ENCODE measurements at regions not wholly inside any gene's neighbourhood (a gene's known extent, or its start where the extent isn't known, plus 50 kb on each side); places are given as distances from the start of the nearest gene placed in this dataset.
A peak's percentile ranks its signal among the peaks of the same experiment; 100 is the strongest.

GRCh38 chr12:92362126-92362525, 216.5 kb upstream of the BTG1 start:
- DNase-seq (ENCODE audit: extremely low read depth, insufficient read length), result no peak
- Histone ChIP-seq H3K36me3 (ENCODE audit: control insufficient read depth, insufficient read depth, low read length) (no peaks in the 10 kb centered on the region), H3K27me3 (replicated peaks; ENCODE audit: control insufficient read depth, insufficient read depth, low read length) (no peaks in the 10 kb centered on the region), H3K4me3 (replicated peaks; ENCODE audit: low read depth, low read length) (peak overlapping the region; percentile 68)
- TF ChIP-seq, protein P1, sequence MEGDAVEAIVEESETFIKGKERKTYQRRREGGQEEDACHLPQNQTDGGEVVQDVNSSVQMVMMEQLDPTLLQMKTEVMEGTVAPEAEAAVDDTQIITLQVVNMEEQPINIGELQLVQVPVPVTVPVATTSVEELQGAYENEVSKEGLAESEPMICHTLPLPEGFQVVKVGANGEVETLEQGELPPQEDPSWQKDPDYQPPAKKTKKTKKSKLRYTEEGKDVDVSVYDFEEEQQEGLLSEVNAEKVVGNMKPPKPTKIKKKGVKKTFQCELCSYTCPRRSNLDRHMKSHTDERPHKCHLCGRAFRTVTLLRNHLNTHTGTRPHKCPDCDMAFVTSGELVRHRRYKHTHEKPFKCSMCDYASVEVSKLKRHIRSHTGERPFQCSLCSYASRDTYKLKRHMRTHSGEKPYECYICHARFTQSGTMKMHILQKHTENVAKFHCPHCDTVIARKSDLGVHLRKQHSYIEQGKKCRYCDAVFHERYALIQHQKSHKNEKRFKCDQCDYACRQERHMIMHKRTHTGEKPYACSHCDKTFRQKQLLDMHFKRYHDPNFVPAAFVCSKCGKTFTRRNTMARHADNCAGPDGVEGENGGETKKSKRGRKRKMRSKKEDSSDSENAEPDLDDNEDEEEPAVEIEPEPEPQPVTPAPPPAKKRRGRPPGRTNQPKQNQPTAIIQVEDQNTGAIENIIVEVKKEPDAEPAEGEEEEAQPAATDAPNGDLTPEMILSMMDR (IDR thresholded peaks at IDR 0.05; ENCODE audit: insufficient read depth, low read length, poor library complexity, severe bottlenecking), result no peak

DNA sequence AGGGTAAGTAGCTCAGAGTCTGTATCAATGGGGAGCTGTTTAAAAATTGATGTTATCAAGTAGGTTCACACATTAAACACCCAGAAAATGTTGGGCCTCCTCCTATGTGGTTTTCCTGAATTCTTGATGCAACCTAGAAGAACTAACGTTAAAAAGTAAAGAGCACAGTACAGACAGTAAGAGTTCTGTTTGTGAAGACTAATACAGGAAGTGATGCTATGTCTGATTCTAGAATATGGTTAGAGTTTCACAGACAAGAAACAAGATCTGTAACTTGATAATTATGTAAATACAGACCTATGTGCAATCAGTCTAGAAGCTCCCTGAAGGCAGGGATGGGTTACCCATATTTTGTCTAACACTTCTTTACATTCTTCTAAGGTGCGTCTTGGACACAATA, 214.9 kb upstream of the BTG1 start:
- H3K4me3 ChIP-seq (replicated peaks; ENCODE audit: low read depth, low read length), result no peak overlapping the region
- no peaks in the 10 kb centered on the region for H3K27me3 ChIP-seq (replicated peaks; ENCODE audit: control insufficient read depth, insufficient read depth, low read length)
- TF ChIP-seq, protein P1 (IDR thresholded peaks at IDR 0.05; ENCODE audit: insufficient read depth, low read length, poor library complexity, severe bottlenecking), result no peak
- no peaks in the 10 kb centered on the region for H3K36me3 ChIP-seq (ENCODE audit: control insufficient read depth, insufficient read depth, low read length)
- DNase-seq (ENCODE audit: extremely low read depth, insufficient read length), result no peak

GRCh38 chr12:92359581-92360209, 214.0 kb upstream of the BTG1 start:
- no peaks in the 10 kb centered on the region for H3K27me3 ChIP-seq (replicated peaks; ENCODE audit: control insufficient read depth, insufficient read depth, low read length)
- no peaks in the 10 kb centered on the region for H3K36me3 ChIP-seq (ENCODE audit: control insufficient read depth, insufficient read depth, low read length)
- TF ChIP-seq, protein P1 (IDR thresholded peaks at IDR 0.05; ENCODE audit: insufficient read depth, low read length, poor library complexity, severe bottlenecking), result no peak
- H3K4me3 ChIP-seq (replicated peaks; ENCODE audit: low read depth, low read length), result no peak overlapping the region
- no peak for DNase-seq (ENCODE audit: extremely low read depth, insufficient read length)

- no peak for DNase-seq (ENCODE audit: extremely low read depth, insufficient read length)
- Histone ChIP-seq H3K36me3 (ENCODE audit: control insufficient read depth, insufficient read depth, low read length) (no peaks in the 10 kb centered on the region), H3K4me3 (replicated peaks; ENCODE audit: low read depth, low read length) (no peak overlapping the region), H3K27me3 (replicated peaks; ENCODE audit: control insufficient read depth, insufficient read depth, low read length) (no peaks in the 10 kb centered on the region)
- TF ChIP-seq, protein P1 (IDR thresholded peaks at IDR 0.05; ENCODE audit: insufficient read depth, low read length, poor library complexity, severe bottlenecking), result no peak
Observed at GRCh38 chr12:92357584-92358261, 212.1 kb upstream of the BTG1 start.

GRCh38 chr12:92356425-92356824, 210.8 kb upstream of the BTG1 start:
- TF ChIP-seq, protein P1 (IDR thresholded peaks at IDR 0.05; ENCODE audit: insufficient read depth, low read length, poor library complexity, severe bottlenecking), result no peak
- H3K27me3 ChIP-seq (replicated peaks; ENCODE audit: control insufficient read depth, insufficient read depth, low read length), result no peaks in the 10 kb centered on the region
- H3K36me3 ChIP-seq (ENCODE audit: control insufficient read depth, insufficient read depth, low read length), result no peaks in the 10 kb centered on the region
- DNase-seq (ENCODE audit: extremely low read depth, insufficient read length), result no peak
- no peak overlapping the region for H3K4me3 ChIP-seq (replicated peaks; ENCODE audit: low read depth, low read length)

All from GM06990 (cell line).